ENCODE measurements at regions not wholly inside any gene's neighbourhood (a gene's known extent, or its start where the extent isn't known, plus 50 kb on each side); places are given as distances from the start of the nearest gene placed in this dataset.

GRCh38 chr12:45565590-45565989 lies 163.9 kb upstream of the ARID2 start:
- TF ChIP-seq POLR2A (IDR thresholded peaks at IDR 0.05) (no peak), CTCF (IDR thresholded peaks at IDR 0.05) (no peak), POLR2AphosphoS5 (IDR thresholded peaks at IDR 0.05) (no peak)

Measured in sigmoid colon (tissue), 4 donors.